ENCODE measurements at regions not wholly inside any gene's neighbourhood (a gene's known extent, or its start where the extent isn't known, plus 50 kb on each side); places are given as distances from the start of the nearest gene placed in this dataset.

DNA sequence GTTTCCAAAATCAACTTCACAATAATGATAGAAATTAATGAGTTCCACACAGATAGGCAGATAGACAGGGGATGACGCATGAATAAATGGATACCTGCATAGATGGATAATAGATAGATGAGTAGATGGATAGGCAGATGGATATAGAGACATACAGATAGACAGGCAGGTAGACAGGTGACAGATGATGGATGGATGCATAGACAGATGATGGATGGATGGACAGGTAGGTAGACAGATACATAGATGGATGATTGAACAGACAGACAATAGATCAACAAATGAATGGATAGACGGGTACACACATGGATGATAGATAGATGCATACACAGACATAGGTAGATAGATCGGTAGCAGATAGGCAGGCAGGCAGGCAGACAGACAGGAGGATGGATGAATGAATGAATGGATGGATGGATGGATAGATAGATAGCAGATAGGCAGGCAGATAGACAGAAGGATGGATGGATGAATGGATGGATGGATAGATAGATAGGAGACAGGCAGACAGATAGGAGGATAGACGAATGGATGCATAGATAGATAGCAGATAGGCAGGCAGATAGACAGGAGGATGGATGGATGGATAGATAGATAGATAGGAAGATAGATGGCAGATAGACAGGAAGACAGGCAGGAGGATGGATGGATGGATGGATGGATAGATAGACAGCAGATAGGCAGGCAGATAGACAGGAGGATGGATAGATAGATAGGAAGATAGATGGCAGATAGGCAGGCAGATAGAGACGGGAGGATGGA, 142.5 kb downstream of the RBFOX3 start:
- DNase-seq: no peak

DNA sequence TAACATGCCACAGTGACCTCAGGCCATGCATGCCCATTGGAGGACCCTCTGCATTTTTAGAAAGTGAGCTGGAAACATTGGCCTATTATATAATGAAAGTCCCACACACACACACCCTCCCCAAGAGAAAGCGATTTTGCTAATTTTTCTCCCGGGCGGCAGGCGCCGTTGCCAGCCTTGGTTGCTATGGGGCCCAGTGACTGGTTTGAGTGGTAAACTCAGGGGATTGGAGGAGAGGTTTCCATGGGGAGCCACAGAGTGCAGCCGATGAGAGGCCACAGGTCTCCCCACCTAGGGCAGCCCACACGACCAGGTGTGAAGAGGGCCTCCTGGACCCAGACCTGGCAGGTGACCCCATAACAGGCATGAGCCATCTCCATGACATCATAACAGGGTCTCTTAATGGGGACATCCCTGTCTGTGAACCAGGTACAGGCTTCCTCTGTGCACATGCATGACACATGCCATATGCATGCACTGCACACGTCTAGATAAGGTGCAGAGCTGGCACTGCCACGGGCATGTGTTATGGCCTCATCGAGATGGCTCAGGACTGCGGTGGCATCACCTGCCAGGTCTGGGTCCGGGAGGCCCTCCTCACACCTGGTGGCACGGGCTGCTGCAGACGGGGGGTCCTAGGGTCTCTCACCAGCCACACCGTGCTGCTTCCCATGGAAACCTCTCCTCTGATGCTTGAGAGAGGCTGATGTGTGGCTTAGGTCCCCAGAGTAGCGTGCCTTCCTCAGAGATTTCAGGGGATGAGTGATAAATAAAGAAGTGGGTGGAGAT, 144.1 kb downstream of the RBFOX3 start:
- DNase-seq: no peak

DNA sequence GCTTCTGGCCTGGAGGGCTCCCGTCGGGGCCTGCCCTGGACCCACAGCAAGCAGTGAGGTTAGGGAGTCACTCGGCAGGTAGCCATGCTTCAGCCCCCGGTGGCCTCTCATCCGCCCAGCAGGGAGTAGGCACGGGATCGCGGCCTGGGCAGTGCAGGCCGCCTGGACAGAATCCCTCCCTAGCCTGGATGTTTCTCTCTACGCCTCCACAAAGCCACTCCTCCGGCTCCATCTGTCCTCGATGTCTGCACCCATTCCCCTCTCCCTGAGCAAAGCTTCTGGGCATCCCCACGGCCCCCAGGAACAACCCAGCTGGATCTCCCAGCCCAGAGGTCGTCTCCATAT, 145.2 kb downstream of the RBFOX3 start:
- DNase-seq: no peak

DNA sequence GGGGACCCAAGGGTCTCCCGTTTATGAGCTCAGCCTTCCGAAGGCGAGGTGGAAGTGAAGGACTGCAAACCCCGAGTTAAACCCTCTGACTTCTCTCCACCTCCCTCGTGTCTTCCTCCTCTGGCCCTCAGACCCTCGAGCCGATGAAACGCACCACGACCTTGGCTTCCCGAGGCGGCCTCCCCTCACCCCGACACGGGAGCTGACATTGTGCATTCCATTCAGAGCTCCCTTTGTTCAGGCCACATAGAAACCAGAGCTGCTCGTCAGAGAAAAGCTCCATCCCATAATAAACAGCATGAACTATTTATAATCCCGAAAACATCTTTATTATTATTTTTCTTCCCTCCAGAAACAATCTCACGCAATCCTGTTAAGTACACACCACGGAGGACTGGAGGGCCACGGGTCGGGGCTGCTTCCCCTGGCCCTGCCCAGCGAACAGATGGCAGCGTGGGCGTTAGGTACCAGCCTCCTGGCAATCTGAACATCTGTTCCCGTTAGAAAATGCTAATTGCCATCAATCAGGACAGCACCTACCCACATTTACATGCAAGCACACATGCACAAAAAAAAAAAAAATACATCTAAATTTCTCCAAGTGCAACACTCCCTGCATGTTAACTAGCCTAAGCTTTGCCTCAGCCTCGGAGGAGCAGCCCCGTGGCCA, 145.7 kb downstream of the RBFOX3 start:
- DNase-seq: no peak

DNA sequence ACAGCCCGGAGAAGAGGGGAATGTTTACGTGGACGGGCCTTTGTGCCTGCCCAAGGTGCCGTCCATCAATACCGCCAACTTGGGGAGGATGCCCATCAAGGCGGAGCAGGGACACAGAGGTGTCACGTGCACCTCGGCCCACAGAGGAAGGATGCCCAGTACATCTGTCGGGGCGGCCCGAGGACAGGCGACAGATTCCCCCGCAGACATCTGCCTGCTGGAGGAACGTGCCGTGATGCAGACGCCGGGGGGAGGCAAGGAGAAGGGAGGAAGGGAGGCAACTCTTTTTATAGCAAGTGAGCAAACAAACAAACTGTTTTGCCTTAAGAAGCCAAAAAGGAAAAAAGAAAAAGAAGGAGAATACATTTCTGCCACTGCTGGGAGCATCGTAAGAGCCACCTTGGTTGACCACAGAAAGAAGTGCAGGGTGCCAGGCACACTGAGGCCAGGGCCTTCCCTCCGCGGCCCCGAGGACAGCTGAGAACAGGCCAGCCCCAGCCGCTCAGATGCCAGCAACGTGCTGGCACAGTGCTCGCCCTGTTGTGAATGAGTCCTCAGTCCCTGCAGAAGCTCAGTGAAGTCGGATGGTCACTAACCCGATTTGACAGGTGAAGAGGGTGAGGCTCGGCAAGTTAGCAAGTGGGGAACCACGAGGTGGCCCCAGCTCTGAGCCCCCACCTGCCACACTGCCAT, 146.4 kb downstream of the RBFOX3 start:
- no peak for DNase-seq

DNA sequence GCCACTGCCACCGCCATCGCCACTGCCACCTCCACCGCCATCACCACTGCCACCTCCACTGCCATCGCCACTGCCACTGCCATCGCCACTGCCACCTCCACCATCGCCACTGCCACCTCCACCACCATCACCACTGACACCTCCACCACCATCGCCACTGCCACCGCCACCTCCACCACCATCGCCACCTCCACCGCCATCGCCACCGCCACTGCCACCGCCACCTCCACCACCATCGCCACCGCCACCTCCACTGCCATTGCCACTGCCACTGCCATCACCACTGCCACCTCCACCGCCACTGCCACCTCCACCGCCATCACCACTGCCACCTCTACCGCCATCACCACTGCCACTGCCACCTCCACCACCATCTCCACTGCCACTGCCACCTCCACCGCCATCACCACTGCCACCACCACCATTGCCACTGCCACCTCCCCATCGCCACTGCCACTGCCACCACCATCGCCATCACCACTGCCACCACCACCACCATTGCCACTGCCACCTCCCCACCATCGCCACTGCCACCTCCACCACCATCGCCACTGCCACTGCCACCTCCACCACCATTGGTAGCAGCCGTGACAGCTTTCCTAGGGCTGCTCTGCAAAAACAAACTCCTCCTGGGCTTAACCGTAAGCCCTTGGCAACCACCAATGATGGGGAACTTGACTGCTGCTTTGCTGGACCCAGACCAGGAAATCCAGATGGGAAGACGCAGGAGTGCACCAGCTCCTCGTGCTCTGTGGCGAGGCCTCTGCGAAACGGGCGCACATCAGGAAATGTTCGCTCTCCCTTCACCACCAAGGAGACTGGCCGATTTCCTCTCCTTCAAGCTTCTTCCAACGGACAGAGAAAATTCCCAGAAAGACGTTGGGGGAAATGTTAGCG, 147.2 kb downstream of the RBFOX3 start:
- no peak for DNase-seq

DNA sequence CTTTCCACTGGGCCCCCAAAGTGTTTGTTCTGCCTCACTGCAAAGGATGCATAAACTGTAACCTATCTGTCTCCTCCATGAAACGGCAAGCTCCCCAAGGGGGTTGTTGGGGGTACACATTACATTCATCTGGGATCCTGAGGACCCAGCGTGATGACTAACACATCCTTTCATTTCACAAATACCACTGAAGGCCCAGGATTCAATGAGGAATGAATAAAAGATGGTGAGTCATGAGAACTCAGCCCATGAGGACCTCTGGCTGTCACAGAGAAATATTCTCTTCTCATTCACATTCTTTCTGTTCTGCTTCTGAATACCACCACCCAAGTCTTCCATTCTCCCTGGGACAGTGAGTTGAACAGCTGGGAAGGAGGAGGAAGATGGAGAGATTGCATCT, 149.8 kb downstream of the RBFOX3 start:
- DNase-seq: peak; percentile 83

DNA sequence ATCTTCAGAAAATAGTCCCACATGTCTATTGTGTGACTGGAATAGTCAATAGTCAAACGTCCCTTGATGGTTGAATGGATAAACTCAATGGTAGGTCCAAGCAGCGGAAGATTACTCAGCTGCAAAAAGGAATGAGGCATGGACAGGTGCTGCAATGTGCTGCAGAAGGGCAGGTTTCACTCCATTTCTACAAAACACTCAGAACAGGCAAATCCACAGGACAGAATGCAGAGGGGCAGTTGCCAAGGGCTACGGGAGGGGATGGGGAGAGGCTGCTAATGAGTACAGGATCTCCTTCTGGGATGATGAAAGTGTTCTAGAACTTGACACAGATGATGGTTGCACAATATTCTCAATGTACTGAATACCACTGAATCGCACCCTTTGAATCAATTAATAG, 151.0 kb downstream of the RBFOX3 start:
- DNase-seq: no peak

DNA sequence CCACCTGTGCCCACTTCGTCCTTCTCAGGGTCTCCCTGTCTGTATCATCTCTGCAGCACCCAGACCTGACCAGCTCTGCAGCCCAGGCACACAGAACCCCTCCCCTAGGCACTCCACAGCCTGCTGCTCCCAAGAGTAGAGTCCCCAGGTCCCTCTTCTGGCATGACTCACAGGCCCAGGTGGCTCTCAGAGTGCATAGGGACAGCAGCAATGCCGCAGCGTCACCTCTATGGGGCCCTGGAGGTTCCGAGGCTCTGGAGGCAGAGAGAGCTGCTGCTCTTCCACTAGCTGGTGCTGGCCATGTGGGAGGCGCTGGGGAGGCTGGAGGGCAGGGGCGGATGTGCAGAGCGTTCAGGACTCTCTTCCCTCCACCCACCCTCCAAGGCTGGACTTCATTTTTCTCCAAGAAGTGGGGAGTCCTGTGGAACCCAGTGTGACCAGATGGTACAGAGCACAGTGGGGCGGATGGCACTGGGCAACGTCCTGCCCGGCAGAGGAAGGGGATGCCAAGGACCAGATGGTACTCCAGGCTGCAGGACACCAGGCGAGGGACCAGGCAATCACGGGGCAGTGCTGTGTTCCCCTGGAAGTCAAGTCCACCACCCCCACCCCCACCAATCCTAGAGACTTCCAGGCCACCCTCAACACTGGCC, 151.7 kb downstream of the RBFOX3 start:
- DNase-seq: no peak

DNA sequence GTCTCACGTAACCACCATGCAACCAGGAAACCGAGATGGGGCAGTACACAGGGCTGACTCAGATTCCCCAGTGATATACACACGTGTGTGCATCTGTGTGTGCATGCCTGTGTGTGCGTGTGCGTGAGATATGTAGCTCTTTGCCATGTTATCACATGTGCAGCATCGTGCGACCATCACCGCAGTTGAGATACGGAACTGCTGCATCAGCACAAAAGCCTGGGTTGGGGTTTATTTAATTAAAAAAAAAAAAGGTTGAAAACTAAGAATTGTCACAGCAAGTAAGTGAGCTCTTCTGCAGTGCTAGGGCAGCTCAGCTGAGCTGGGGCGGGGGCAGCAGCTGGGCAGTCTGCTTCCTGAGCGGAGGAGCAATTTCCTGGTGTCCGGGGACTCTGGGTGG, 152.5 kb downstream of the RBFOX3 start:
- no peak for DNase-seq

DNA sequence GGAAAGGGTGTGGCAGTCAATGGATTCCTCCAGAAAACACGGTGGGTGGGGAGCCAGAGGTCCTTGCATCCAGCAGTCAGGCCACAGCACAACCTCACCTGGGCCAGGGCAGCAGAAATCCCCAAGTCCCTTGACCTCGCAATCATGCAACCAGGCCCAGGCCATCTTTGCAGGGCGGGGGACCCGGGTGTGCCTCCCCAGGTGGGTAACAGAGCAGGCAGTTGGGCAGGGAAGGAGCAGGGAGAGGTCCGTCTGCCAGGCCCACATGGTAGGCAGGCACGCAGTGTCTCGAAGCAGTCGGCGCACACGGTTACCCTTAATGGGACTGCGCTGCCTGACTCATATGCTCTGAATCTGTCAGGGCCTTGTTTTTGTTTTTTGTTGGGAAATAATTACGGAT, 153.0 kb downstream of the RBFOX3 start:
- DNase-seq: no peak

DNA sequence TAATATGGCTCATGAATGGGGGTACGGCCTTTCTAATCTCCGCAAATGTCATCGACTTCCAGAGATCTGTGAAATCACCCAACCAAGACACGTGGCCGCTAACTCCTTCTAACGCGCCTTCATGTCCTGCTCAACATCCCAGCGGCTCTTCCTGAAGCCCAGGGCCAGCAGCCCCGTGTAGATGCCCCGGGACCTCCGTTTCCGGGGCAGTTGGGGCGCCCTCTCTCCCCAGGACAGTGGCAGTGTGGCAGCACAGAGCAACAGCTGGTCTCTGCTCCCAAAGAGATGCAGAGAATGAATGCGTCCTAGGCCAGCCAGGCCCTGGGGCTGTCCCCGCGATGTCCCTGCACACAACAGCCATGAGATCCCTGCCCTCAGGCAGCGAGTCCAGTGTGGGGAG, 153.5 kb downstream of the RBFOX3 start:
- DNase-seq: no peak

DNA sequence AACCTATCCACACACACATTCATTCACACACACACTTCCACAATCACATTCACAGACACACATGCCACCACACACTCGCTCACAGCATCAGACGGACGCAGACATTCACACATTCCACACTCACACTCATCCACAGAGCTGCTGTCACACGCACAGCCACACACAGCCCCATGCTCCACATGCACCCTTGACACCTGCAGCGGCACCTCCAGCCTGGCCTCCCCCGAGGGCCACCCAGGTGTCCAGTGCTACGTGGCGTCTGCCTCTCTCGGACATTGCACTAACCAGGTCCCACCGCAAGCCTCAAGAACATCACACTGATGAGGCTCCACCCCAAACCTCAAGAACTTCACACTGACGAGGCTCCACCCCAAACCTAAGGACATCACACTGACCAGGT, 155.2 kb downstream of the RBFOX3 start:
- no peak for DNase-seq

DNA sequence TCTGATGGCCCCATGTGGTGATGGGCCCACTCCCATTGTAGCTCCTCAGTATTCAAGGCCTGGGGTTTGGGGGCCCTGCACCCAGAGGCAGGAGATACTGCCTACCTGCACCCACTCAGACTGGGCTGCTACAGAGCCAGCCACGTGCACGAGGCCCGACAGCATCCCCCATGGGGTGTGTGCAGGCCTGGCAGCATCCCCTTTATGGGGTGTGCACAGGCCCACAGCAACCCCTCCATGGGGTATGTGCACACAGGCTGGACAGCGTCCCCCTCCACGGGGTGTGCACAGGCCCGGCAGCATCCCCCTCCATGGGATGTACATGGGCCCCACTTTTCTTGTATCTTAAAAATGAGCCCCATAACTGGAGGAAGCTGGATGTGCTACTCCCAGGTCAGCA, 156.0 kb downstream of the RBFOX3 start:
- DNase-seq: no peak

DNA sequence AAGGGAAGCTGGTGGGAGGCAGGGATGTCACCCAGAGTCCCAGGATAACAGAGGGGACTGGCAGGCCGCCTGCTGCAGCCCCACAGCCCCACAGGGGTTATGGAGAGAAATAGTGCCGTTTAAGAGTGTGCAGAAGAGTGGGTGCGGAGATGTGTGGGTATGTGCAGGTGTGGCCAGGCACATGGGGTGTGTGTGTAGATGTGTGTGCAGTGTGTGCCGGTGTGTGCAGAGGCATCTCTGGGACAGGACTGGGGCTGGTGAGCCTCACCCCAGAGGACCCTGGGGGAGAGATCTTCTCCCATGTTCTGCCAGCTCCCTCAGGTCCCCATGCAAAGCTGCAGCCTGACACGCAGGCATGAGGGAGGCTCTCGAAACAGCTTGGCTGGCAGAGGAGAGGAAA, 157.4 kb downstream of the RBFOX3 start:
- no peak for DNase-seq

DNA sequence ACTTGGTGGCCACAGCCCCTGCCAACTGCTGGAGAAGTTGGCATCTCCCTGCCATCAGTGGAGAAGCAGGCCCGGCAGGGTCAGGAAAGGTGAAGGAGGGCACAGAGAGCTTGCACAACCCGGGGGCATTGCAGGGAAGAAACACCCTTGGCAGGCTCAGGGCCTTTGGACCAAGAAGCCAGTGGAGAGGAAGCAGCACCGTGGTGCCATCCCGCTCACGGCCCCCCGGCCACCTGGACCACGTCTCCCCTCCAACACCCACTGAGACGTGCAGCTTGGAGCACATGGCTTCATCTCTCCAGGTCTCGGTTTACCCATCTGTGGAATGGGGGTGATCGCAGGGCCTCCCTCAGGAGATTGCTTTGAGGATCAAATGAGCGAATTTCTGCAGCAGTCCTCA, 158.1 kb downstream of the RBFOX3 start:
- no peak for DNase-seq

DNA sequence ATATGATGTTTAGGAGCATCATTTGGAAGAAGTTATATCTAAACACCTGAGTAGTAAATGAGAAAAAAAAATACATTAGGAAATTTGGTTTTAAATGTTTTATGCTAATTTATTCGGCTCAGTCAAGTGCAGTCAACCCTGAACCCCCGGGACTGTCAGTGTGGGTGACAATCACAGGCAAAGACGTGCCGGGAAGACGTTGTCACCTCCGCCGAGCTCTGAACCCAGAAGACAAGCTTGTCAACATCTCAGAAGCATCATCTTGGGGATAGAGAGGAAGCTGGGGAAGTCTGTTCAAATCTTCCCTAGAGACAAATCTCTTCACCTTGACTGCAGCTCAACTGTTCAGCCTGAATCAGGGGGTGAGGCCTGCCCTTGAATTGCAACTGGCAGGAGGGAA, 159.7 kb downstream of the RBFOX3 start:
- DNase-seq: no peak

DNA sequence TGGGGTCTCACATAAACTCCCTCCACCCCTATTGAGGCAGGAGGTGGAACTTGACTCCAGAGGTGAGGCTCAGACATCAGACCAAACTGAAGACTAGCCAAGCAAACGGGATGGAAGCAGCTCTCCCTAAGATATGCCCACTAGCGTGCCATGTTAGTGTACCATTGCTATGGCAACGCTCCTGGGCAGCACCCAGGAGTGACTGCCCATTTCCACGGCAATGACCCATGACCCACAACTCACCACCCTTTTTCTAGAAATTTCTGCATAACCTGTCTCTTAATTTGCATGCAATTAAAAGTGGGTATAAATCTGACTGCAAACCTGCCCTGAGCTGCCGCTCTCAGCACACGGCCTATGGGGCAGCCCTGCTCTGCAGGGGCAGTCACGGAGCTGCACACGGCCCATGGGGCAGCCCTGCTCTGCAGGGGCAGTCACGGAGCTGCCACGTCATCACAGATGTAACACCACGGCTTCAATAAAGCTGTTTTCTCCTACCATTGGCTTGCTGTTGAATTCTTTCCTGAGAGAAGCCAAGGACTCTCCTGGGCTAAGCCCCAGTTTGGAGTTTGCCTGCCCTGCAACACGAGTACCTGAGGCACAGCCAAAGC, 164.3 kb downstream of the RBFOX3 start:
- no peak for DNase-seq

DNA sequence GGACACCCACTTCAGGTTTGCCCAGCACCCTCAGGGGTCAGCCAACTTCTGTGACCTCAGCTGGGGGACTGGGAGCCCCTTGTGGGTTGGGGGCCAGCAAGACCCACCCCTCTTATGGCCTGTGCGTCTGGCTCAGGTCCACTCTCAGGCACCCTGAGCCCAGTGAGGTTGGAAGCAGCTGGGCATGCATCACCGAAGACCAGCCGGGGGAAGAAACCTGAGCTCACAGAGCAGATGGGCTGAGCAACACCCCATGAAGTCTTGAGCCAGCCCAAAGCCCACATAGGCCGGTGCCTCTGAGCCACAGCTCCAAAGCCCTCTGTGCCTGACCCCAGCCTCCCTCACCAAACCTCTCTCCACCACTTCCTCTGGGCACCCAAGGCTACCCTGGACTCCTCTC, 166.7 kb downstream of the RBFOX3 start:
- no peak for DNase-seq

DNA sequence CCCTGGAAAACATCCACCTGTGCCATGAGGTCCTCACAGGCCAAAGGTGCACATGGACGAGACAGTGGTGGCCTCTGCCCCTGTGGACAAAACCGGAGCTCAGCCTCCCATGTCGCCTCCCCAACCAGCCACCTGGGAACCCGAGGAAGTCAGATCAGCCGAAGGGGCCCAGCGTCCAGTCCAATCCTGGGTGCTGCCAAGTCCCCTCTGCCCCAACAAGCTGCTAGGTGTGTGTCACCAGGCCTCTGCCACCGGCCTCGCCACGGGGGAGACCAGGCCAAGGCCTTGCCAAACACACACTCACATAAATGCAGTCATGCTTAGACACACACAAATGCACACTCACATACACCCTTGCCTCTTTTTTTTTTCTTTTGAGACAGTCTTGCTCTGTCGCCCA, 167.8 kb downstream of the RBFOX3 start:
- DNase-seq: no peak

DNA sequence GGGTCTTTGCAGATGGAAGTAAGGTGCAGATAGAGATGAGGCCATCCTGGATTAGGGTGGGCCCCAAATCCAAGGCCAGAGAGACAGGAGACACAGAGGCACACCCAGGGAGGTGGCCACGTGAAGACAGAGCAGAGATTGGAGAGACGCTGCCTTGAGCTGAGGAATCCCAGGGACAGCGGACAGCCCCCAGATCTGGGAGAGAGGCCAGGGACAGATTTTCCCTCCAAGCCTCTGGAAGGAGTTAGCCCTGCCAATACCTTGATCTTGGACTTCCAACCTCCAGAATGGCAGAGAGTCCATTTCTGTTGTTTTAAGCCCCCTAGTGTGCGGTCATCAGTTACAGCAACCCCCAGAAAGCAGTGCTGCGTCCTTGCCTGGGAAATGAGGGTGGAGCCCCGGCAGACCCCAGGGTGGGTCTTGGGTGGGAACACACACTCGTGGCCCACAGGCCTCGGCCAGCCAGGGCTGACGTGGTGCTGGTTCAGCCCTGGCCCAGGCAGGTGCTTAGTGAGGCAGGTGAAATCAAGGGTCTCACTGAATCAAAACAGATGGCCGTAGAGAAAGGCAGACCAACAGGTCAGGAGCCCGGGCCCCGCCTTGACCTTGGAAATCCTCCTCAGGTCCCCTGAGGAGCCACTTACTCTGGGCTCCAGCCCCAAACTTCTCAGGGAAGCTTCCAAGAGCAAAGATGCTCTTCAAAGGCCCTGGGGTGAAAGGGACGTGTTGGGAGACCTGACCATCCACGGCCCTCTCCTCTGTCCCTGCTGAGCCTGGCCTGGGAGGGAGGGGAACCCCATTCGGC, 169.3 kb downstream of the RBFOX3 start:
- no peak for DNase-seq
